H1 (cell line): ENCODE measurements at regions not wholly inside any gene's neighbourhood (a gene's known extent, or its start where the extent isn't known, plus 50 kb on each side); places are given as distances from the start of the nearest gene placed in this dataset.

Experiments used
- CTCF ChIA-PET: fragments of 300-600 bp; sonication (Branson Sonifier 250); formaldehyde crosslinking; loops from one replicate; lab custom pipeline; 2021; ENCODE audit not compliant: partially characterized antibody; lab: Charles Lee
- POLR2A ChIA-PET: fragments of 300-600 bp; sonication (Branson Sonifier 250); formaldehyde crosslinking; loops from one replicate; lab custom pipeline; 2021; ENCODE audit warnings: inconsistent platforms; ENCODE audit not compliant: partially characterized antibody; lab: Charles Lee
- DNase-seq, 2 experiments: peaks; one replicate each; pipeline versions ENCODE4 v3.0.0 to v3.0.0-alpha.2; 2010 to 2022; ENCODE audit warnings: low spot score in 2 of 2, low read depth in 1 of 2, mixed read lengths in 1 of 2
- FAIRE-seq: peaks from 2 replicates; lab custom pipeline; 2011; peaks lifted over from hg19 to GRCh38; lab: Jason Lieb, UNC
- H2AFZ ChIP-seq: 2 replicates; pipeline ENCODE4 v1.8.1; 2012; ENCODE audit warnings: low read length, inconsistent platforms
- H2AK5ac ChIP-seq: 2 replicates; pipeline ENCODE4 v1.6.1; 2013; ENCODE audit warnings: low read depth, low read length
- H2BK120ac ChIP-seq: replicated peaks from 2 replicates; pipeline ENCODE3; 2013; ENCODE audit warnings: low read depth, low read length, inconsistent platforms
- H2BK12ac ChIP-seq: 2 replicates; pipeline ENCODE4 v1.6.1; 2013; ENCODE audit warnings: low read depth, low read length
- H2BK15ac ChIP-seq: 2 replicates; pipeline ENCODE4 v1.6.1; 2013; ENCODE audit warnings: low read length
- H2BK20ac ChIP-seq: 2 replicates; pipeline ENCODE4 v1.6.1; 2013; ENCODE audit warnings: low read length
- H2BK5ac ChIP-seq: 2 replicates; pipeline ENCODE4 v1.6.1; 2013; ENCODE audit warnings: low read depth, low read length
- H3K14ac ChIP-seq: 2 replicates; pipeline ENCODE4 v1.6.1; 2013; ENCODE audit warnings: inconsistent platforms; ENCODE audit not compliant: insufficient read length
- H3K18ac ChIP-seq: 2 replicates; pipeline ENCODE4 v1.6.1; 2013; ENCODE audit warnings: low read length; ENCODE audit errors: extremely low read depth
- H3K23ac ChIP-seq: 2 replicates; pipeline ENCODE4 v1.6.1; 2013; ENCODE audit warnings: inconsistent platforms; ENCODE audit not compliant: insufficient read length
- H3K23me2 ChIP-seq: 2 replicates; pipeline ENCODE4 v1.6.1; 2013; ENCODE audit warnings: low read depth, low read length
- H3K27ac ChIP-seq: 2 replicates; pipeline ENCODE4 v1.6.1; 2011; ENCODE audit warnings: low read depth, low read length, inconsistent platforms
- H3K27me3 ChIP-seq, 4 experiments: replicated peaks in 1 of 4; 1 replicate in 1 of 4; 2 replicates in 3 of 4; pipeline versions ENCODE4 v1.6.1 to v1.8.1; 2011 to 2013; ENCODE audit warnings: low read length in 3 of 4, mild to moderate bottlenecking in 3 of 4, inconsistent platforms in 2 of 4, mixed read lengths in 2 of 4, moderate library complexity in 1 of 4; ENCODE audit not compliant: control insufficient read depth in 3 of 4, insufficient read depth in 3 of 4; ENCODE audit errors: extremely low read depth in 1 of 4
- H3K36me3 ChIP-seq, 4 experiments: 2 replicates each; pipeline versions ENCODE4 v1.6.1 to v1.8.1; 2011 to 2013; ENCODE audit warnings: mild to moderate bottlenecking in 4 of 4, low read length in 3 of 4, moderate library complexity in 2 of 4, control low read depth in 1 of 4, inconsistent platforms in 1 of 4; ENCODE audit not compliant: insufficient read depth in 4 of 4, control insufficient read depth in 2 of 4
- H3K4ac ChIP-seq: replicated peaks from 2 replicates; pipeline ENCODE3; 2013; ENCODE audit warnings: low read length, low read depth, mixed read lengths, inconsistent platforms; ENCODE audit not compliant: insufficient read length
- H3K4me1 ChIP-seq, 4 experiments: replicated peaks in 1 of 4; 1 replicate in 1 of 4; 2 replicates in 3 of 4; pipeline versions ENCODE4 v1.6.1 to v1.8.1; 2011 to 2013; ENCODE audit warnings: low read length in 3 of 4, inconsistent platforms in 2 of 4, mixed read lengths in 1 of 4; ENCODE audit not compliant: insufficient read depth in 4 of 4, control insufficient read depth in 3 of 4
- H3K4me2 ChIP-seq, 2 experiments: 2 replicates each; pipeline versions ENCODE4 v1.6.1 to v1.8.1; 2011 to 2013; ENCODE audit warnings: low read depth in 2 of 2, low read length in 2 of 2, control low read depth in 1 of 2, inconsistent platforms in 1 of 2, mild to moderate bottlenecking in 1 of 2; ENCODE audit not compliant: insufficient read depth in 1 of 2
- H3K4me3 ChIP-seq, 4 experiments: fragments of 200-600, 300-600 bp in 1 of 4; sonication (generic), shearing (Covaris generic), sonication (Bioruptor Twin) in 1 of 4; 2 replicates each; pipeline versions ENCODE4 v1.5.1 to v1.8.1; 2011 to 2016; ENCODE audit warnings: low read length in 4 of 4, low read depth in 3 of 4, control low read depth in 2 of 4, inconsistent platforms in 2 of 4, mild to moderate bottlenecking in 2 of 4, mixed read lengths in 1 of 4, moderate library complexity in 1 of 4; ENCODE audit not compliant: insufficient read depth in 2 of 4; ENCODE audit errors: extremely low read depth in 1 of 4
- H3K56ac ChIP-seq: replicated peaks from 2 replicates; pipeline ENCODE3; 2013; ENCODE audit warnings: low read depth, mild to moderate bottlenecking, mixed read lengths, low read length, inconsistent platforms; ENCODE audit not compliant: insufficient read length
- H3K79me1 ChIP-seq: 2 replicates; pipeline ENCODE4 v1.6.1; 2013; ENCODE audit warnings: low read depth, low read length, control low read depth
- H3K79me2 ChIP-seq, 2 experiments: 2 replicates each; pipeline versions ENCODE4 v1.6.1 to v1.8.1; 2012 to 2013; ENCODE audit warnings: low read length in 2 of 2, mild to moderate bottlenecking in 2 of 2, inconsistent platforms in 1 of 2; ENCODE audit not compliant: insufficient read depth in 2 of 2, control insufficient read depth in 1 of 2
- H3K9ac ChIP-seq, 4 experiments: replicated peaks in 1 of 4; 1 replicate in 1 of 4; 2 replicates in 3 of 4; pipeline versions ENCODE4 v1.6.1 to v1.8.1; 2011 to 2013; ENCODE audit warnings: low read depth in 3 of 4, low read length in 3 of 4, control low read depth in 2 of 4, mild to moderate bottlenecking in 2 of 4, moderate library complexity in 2 of 4, inconsistent platforms in 1 of 4; ENCODE audit errors: extremely low read depth in 1 of 4
- H3K9me3 ChIP-seq, 2 experiments: 2 replicates each; pipeline versions ENCODE4 v1.6.1 to v1.8.1; 2012 to 2013; ENCODE audit warnings: mild to moderate bottlenecking in 2 of 2, moderate library complexity in 2 of 2, control low read depth in 1 of 2, inconsistent platforms in 1 of 2, low read depth in 1 of 2, low read length in 1 of 2, mixed read lengths in 1 of 2; ENCODE audit not compliant: insufficient read depth in 2 of 2
- H4K20me1 ChIP-seq, 2 experiments: replicated peaks in 1 of 2; 2 replicates each; pipeline versions ENCODE3 to v1.8.1; 2011 to 2013; ENCODE audit warnings: inconsistent platforms in 2 of 2, low read length in 2 of 2, mild to moderate bottlenecking in 1 of 2; ENCODE audit not compliant: insufficient read depth in 2 of 2, control insufficient read depth in 1 of 2
- H4K5ac ChIP-seq: 2 replicates; pipeline ENCODE4 v1.6.1; 2013; ENCODE audit warnings: low read length, low read depth, mixed read lengths, inconsistent platforms; ENCODE audit not compliant: insufficient read length
- H4K8ac ChIP-seq: 2 replicates; pipeline ENCODE4 v1.8.0; 2013; ENCODE audit warnings: mild to moderate bottlenecking, moderate library complexity, low read length, inconsistent platforms; ENCODE audit not compliant: insufficient read depth; ENCODE audit errors: extremely low read depth
- H4K91ac ChIP-seq: replicated peaks from 2 replicates; pipeline ENCODE3; 2013; ENCODE audit warnings: low read length, mixed read lengths, inconsistent platforms; ENCODE audit not compliant: insufficient read length
- KDM4A ChIP-seq: IDR thresholded peaks from one replicate; pipeline ENCODE4 v1.7.1; 2012; ENCODE audit warnings: low read depth, mild to moderate bottlenecking, moderate library complexity, low read length, inconsistent platforms; ENCODE audit not compliant: severe bottlenecking
- WGBS, 2 experiments: shearing (Covaris generic) in 1 of 2; methylation state at CpG; one replicate each; pipeline versions ENCODE4 v1.1.6 to v1.1.7; 2013 to 2015; ENCODE audit warnings: low lambda C conversion rate in 2 of 2, mixed read lengths in 2 of 2, inconsistent platforms in 1 of 2, low coverage in 1 of 2, missing lambda C conversion rate in 1 of 2; ENCODE audit not compliant: insufficient replicate concordance in 2 of 2, insufficient coverage in 1 of 2, insufficient read length in 1 of 2; ENCODE audit errors: extremely low coverage in 1 of 2, missing lambda C conversion rate in 1 of 2; 5-methylcytosine and 5-hydroxymethylcytosine counted together

DNA sequence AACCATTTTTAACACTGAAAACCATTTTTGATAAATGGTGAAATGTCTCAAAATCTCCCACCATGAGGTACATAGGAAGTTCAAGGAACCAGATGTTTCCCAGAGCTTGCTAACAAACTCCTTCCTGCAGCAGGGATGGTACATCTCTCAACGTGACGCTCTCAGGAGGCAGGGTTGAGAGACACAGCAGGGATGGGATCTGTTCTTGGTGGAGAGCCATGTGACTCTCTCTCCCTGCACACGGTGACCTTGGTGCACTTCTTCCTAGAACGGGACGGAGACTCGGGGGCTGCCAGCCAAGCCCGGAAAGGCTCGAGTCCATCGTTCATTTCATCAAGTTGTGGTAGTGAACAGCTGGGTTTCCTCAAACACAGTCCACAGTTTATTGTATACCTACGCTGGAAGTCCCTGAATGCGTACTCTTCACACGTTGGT is 94.2 kb downstream of the FAM50B start:
- Histone ChIP-seq H3K18ac (no peak overlapping the region), H3K27ac (no peak overlapping the region), H3K23me2 (no peaks in the 10 kb centered on the region), H3K79me2 (no peaks in the 10 kb centered on the region), H4K8ac (no peak overlapping the region), H4K20me1 (no peaks in the 10 kb centered on the region), H2BK5ac (no peak overlapping the region), H3K4ac (no peak overlapping the region), H2BK120ac (no peak overlapping the region), H3K4me3 (no peak overlapping the region), H3K79me1 (no peaks in the 10 kb centered on the region), H3K14ac (no peak overlapping the region), H4K91ac (no peak overlapping the region), H4K5ac (no peak overlapping the region), H3K4me2 (no peak overlapping the region), H2AFZ (0 out of 2 replicates have a peak overlapping the region, but pooled peaks have one; percentile 45), H3K9me3 (no peaks in the 10 kb centered on the region), H2BK12ac (no peak overlapping the region), H3K56ac (no peak overlapping the region), H3K27me3 (no peaks in the 10 kb centered on the region), H3K9ac (no peak overlapping the region), H3K36me3 (no peaks in the 10 kb centered on the region), H2AK5ac (no peak overlapping the region), H3K23ac (no peak overlapping the region), H2BK20ac (no peak overlapping the region), H3K4me1 (no peaks in the 10 kb centered on the region; a peak in 1 of 7 replicates), H2BK15ac (no peak overlapping the region)
- CTCF ChIA-PET: interaction anchor here (3.4 to 4.0 kb wide), 2 partner anchors 35 to 94 kb away, joined by 12 to 26 read pairs; partner anchors contain the start of gene FAM50B
- no peak for TF ChIP-seq KDM4A
- DNase-seq (no peak), FAIRE-seq (no peak)
- WGBS, 2 experiments: 83% methylated on average over 12 of the region's 12 CpGs; no CpG with 5 or more reads in 1 of the 2 experiments
- POLR2A ChIA-PET: no interaction called here
